SU-DHL-6 (cell line): ENCODE measurements at regions not wholly inside any gene's neighbourhood (a gene's known extent, or its start where the extent isn't known, plus 50 kb on each side); places are given as distances from the start of the nearest gene placed in this dataset.
"Not testable (repeated sequence)": the region's sequence is repeated elsewhere in the genome, so short reads cannot be mapped to it uniquely, and the experiment has no call there.

Experiments
- H2AFZ ChIP-seq: fragments of 200-600 bp; sonication (generic); 2 replicates; pipeline ENCODE4 v1.6.1; 2014; ENCODE audit warnings: low read depth, mild to moderate bottlenecking, moderate library complexity, mixed read lengths, antibody characterized with exemption, low read length; ENCODE audit not compliant: severe bottlenecking
- H3F3A ChIP-seq: fragments of 200-600 bp; shearing (Covaris generic); 2 replicates; pipeline ENCODE4 v1.6.0; 2016; ENCODE audit warnings: antibody characterized with exemption, mild to moderate bottlenecking; ENCODE audit not compliant: insufficient read depth
- H3K27ac ChIP-seq: fragments of 200-600 bp; sonication (generic); 2 replicates; pipeline ENCODE4 v1.5.1; 2016; ENCODE audit warnings: low read depth, mild to moderate bottlenecking, low read length, moderate library complexity, mixed read lengths
- H3K27me3 ChIP-seq: fragments of 200-600 bp; sonication (generic), shearing (Covaris generic); 2 replicates; pipeline ENCODE4 v1.6.0; 2014; ENCODE audit warnings: mild to moderate bottlenecking, low read length
- H3K36me3 ChIP-seq: fragments of 200-600 bp; sonication (generic); 2 replicates; pipeline ENCODE4 v1.6.1; 2014; ENCODE audit warnings: mild to moderate bottlenecking, low read length, mixed read lengths
- H3K4me2 ChIP-seq: fragments of 300-600, 200-600 bp; shearing (Covaris generic), sonication (generic); 2 replicates; pipeline ENCODE4 v1.6.0; 2014; ENCODE audit warnings: low read length, low read depth, mild to moderate bottlenecking; ENCODE audit not compliant: poor library complexity, severe bottlenecking
- H3K4me3 ChIP-seq: fragments of 200-600 bp; sonication (generic); 2 replicates; pipeline ENCODE4 v1.5.1; 2014; ENCODE audit warnings: antibody characterized with exemption, low read length, mild to moderate bottlenecking, mixed read lengths; ENCODE audit not compliant: insufficient read depth, poor library complexity, severe bottlenecking
- H3K79me2 ChIP-seq: fragments of 200-600 bp; sonication (generic); 2 replicates; pipeline ENCODE4 v1.6.1; 2014; ENCODE audit warnings: mild to moderate bottlenecking, low read length, moderate library complexity; ENCODE audit not compliant: insufficient read depth
- H3K9ac ChIP-seq: fragments of 200-600 bp; sonication (generic); 2 replicates; pipeline ENCODE4 v1.7.0; 2014; ENCODE audit warnings: mild to moderate bottlenecking, low read length
- H3K9me2 ChIP-seq: fragments of 200-600 bp; sonication (generic); replicated peaks from 2 replicates; pipeline ENCODE4 v1.6.1; 2014; ENCODE audit warnings: low read length; ENCODE audit not compliant: insufficient read depth
- H3K9me3 ChIP-seq: fragments of 200-600 bp; sonication (generic); 2 replicates; pipeline ENCODE4 v1.6.1; 2014; ENCODE audit warnings: low read length, mixed read lengths; ENCODE audit not compliant: insufficient read depth
- H4K20me1 ChIP-seq: fragments of 200-600 bp; sonication (generic); 2 replicates; pipeline ENCODE4 v1.6.1; 2014; ENCODE audit warnings: low read depth, mild to moderate bottlenecking, antibody characterized with exemption, low read length, moderate library complexity, mixed read lengths
- CTCF ChIP-seq: fragments of 200-600 bp; sonication (generic); IDR thresholded peaks from one replicate; pipeline ENCODE4 v1.5.1; 2017; ENCODE audit warnings: antibody characterized with exemption, mild to moderate bottlenecking, low read length, moderate library complexity; ENCODE audit not compliant: insufficient read depth, poor library complexity, severe bottlenecking
- EZH2phosphoT487 ChIP-seq: fragments of 200-600 bp; sonication (generic), shearing (Covaris generic); conservative IDR thresholded peaks from 2 replicates; pipeline ENCODE4 v1.6.1; 2018; ENCODE audit warnings: mild to moderate bottlenecking, antibody characterized with exemption, low read length, moderate library complexity, mixed read lengths

- Histone ChIP-seq H3K4me2 (no peak overlapping the region), H4K20me1 (no peaks in the 10 kb centered on the region), H3K79me2 (no peaks in the 10 kb centered on the region), H3K9me2 (no peaks in the 10 kb centered on the region), H3K9ac (no peak overlapping the region), H3K27ac (no peak overlapping the region), H2AFZ (no peak overlapping the region), H3K36me3 (no peaks in the 10 kb centered on the region), H3K4me3 (no peak overlapping the region), H3K27me3 (no peaks in the 10 kb centered on the region), H3K9me3 (no peaks in the 10 kb centered on the region), H3F3A (no peaks in the 10 kb centered on the region)
- TF ChIP-seq EZH2phosphoT487 (no peak), CTCF (no peak)
These were observed 268.6 kb upstream of the AGAP1 start for GRCh38 chr2:235225261-235225660.

GRCh38 chr2:235227590-235227989, 266.3 kb upstream of the AGAP1 start:
- TF ChIP-seq CTCF (no peak), EZH2phosphoT487 (no peak)
- no peaks in the 10 kb centered on the region for H3K79me2 ChIP-seq
- H3F3A ChIP-seq: no peaks in the 10 kb centered on the region
- no peak overlapping the region for H3K27ac ChIP-seq
- no peak overlapping the region for H2AFZ ChIP-seq
- no peaks in the 10 kb centered on the region for H3K36me3 ChIP-seq
- no peaks in the 10 kb centered on the region for H4K20me1 ChIP-seq
- H3K9me2 ChIP-seq: no peaks in the 10 kb centered on the region
- no peaks in the 10 kb centered on the region for H3K9me3 ChIP-seq
- H3K9ac ChIP-seq: no peak overlapping the region
- H3K27me3 ChIP-seq: no peaks in the 10 kb centered on the region
- H3K4me3 ChIP-seq: no peak overlapping the region
- H3K4me2 ChIP-seq: no peak overlapping the region

GRCh38 chr2:235228422-235228821, 265.4 kb upstream of the AGAP1 start:
- not testable (repeated sequence) for H3K27ac ChIP-seq, H3K9me3 ChIP-seq, H3K9ac ChIP-seq, H3K79me2 ChIP-seq, H3K9me2 ChIP-seq, H2AFZ ChIP-seq, H4K20me1 ChIP-seq, H3K27me3 ChIP-seq, H3F3A ChIP-seq, H3K4me2 ChIP-seq, H3K36me3 ChIP-seq, H3K4me3 ChIP-seq

GRCh38 chr2:235229236-235229635, 264.6 kb upstream of the AGAP1 start:
- Histone ChIP-seq H3F3A (no peaks in the 10 kb centered on the region), H3K9me2 (no peaks in the 10 kb centered on the region), H3K9me3 (no peaks in the 10 kb centered on the region), H3K9ac (no peak overlapping the region), H3K27me3 (no peaks in the 10 kb centered on the region), H3K4me3 (no peak overlapping the region), H3K79me2 (no peaks in the 10 kb centered on the region), H3K4me2 (no peak overlapping the region), H3K27ac (no peak overlapping the region), H4K20me1 (no peaks in the 10 kb centered on the region), H3K36me3 (no peaks in the 10 kb centered on the region), H2AFZ (no peak overlapping the region)
- TF ChIP-seq EZH2phosphoT487 (no peak), CTCF (no peak)
